Esophagus muscularis mucosa (tissue), 4 donors: ENCODE measurements at regions not wholly inside any gene's neighbourhood (a gene's known extent, or its start where the extent isn't known, plus 50 kb on each side); places are given as distances from the start of the nearest gene placed in this dataset.

Source experiments
- CTCF ChIP-seq, 3 experiments: fragments of 200-600 bp in 2 of 3; fragments of 450-650 bp in 1 of 3; sonication (generic) in 2 of 3; IDR thresholded peaks; one replicate each; pipeline ENCODE4 v1.5.1; 2017 to 2019; ENCODE audit warnings: antibody characterized with exemption in 3 of 3, mild to moderate bottlenecking in 2 of 3, moderate library complexity in 1 of 3
- EP300 ChIP-seq: sonication (generic); formaldehyde crosslinking; IDR thresholded peaks from one replicate; pipeline ENCODE4 v1.6.1; 2017; ENCODE audit warnings: antibody characterized with exemption
- POLR2A ChIP-seq: fragments of 450-650 bp; IDR thresholded peaks from one replicate; pipeline ENCODE4 v1.6.1; 2017; ENCODE audit warnings: antibody characterized with exemption, moderate library complexity, mild to moderate bottlenecking, low read depth
- POLR2AphosphoS5 ChIP-seq, 2 donors: sonication (generic); formaldehyde crosslinking; IDR thresholded peaks; one replicate each; pipeline ENCODE4 v1.6.1; 2017; ENCODE audit warnings: antibody characterized with exemption in 2 of 2

GRCh38 chr22:27292542-27293299 is 508.8 kb downstream of the MN1 start:
- TF ChIP-seq POLR2AphosphoS5 (IDR thresholded peaks at IDR 0.05) (no peak), POLR2A (no peak), CTCF (IDR thresholded peaks at IDR 0.05) (no peak), EP300 (no peak)
